Spinal cord (tissue), 9 donors: ENCODE measurements at regions not wholly inside any gene's neighbourhood (a gene's known extent, or its start where the extent isn't known, plus 50 kb on each side); places are given as distances from the start of the nearest gene placed in this dataset.
A peak's percentile ranks its signal among the peaks of the same experiment; 100 is the strongest.

Source experiments
- DNase-seq, 6 donors: peaks; one replicate each; pipeline versions ENCODE4 v3.0.0 to v3.0.0-alpha.2; 2013 to 2015; ENCODE audit warnings: low spot score in 6 of 6, low read depth in 4 of 6
- H3K27ac ChIP-seq: one replicate; pipeline ENCODE4 v1.5.1; 2013; ENCODE audit warnings: low read depth, low read length, control low read depth
- H3K27me3 ChIP-seq: one replicate; pipeline ENCODE4 v1.6.1; 2013; ENCODE audit warnings: low read length; ENCODE audit not compliant: control insufficient read depth, insufficient read depth
- H3K36me3 ChIP-seq: one replicate; pipeline ENCODE4 v1.6.1; 2013; ENCODE audit warnings: low read length; ENCODE audit not compliant: control insufficient read depth, insufficient read depth
- H3K4me1 ChIP-seq: one replicate; pipeline ENCODE4 v1.6.1; 2013; ENCODE audit warnings: low read length; ENCODE audit not compliant: control insufficient read depth, insufficient read depth
- H3K4me3 ChIP-seq: one replicate; pipeline ENCODE4 v1.5.1; 2013; ENCODE audit warnings: low read depth, low read length, control low read depth
- H3K9me3 ChIP-seq: one replicate; pipeline ENCODE4 v1.6.1; 2013; ENCODE audit warnings: low read length; ENCODE audit not compliant: control insufficient read depth, insufficient read depth
- WGBS: methylation state at CpG from one replicate; pipeline ENCODE4 v1.1.5; 2013; ENCODE audit warnings: missing lambda C conversion rate; ENCODE audit not compliant: insufficient coverage; 5-methylcytosine and 5-hydroxymethylcytosine counted together
- donor health status: healthy.

GRCh38 chr5:39794513-39795210 is 369.9 kb upstream of the DAB2 start:
- Histone ChIP-seq H3K27ac (no peak overlapping the region), H3K36me3 (no peaks in the 10 kb centered on the region), H3K27me3 (no peaks in the 10 kb centered on the region), H3K9me3 (no peaks in the 10 kb centered on the region), H3K4me3 (no peak overlapping the region), H3K4me1 (no peaks in the 10 kb centered on the region)
- no CpG with 5 or more reads among the region's 5 CpGs for WGBS
- peak in 3 of 6 donors; percentile 14 to 79 (median 49) for DNase-seq

DNA sequence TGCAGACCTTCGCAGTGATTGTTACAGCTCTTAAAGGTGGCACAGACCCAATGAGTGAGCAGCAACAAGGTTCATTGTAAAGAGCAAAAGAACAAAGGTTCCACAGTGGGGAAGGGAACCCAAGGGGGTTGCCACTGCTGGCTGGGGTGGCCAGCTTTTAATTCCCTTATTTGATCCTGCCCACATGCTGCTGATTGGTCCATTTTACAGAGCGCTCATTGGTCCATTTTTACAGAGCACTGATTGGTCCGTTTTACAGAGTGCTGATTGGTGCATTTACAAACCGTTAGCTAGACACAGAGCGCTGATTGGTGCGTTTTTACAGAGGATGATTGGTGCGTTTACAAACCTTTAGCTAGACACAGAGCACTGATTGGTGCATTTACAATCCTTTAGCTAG is 360.6 kb upstream of the DAB2 start:
- H3K4me1 ChIP-seq, result no peaks in the 10 kb centered on the region
- H3K27ac ChIP-seq, result no peak overlapping the region
- H3K27me3 ChIP-seq, result no peaks in the 10 kb centered on the region
- no peaks in the 10 kb centered on the region for H3K9me3 ChIP-seq
- DNase-seq, result no peak
- no peak overlapping the region for H3K4me3 ChIP-seq
- no peaks in the 10 kb centered on the region for H3K36me3 ChIP-seq
- WGBS, result 93% methylated on average over 6 of the region's 7 CpGs

DNA sequence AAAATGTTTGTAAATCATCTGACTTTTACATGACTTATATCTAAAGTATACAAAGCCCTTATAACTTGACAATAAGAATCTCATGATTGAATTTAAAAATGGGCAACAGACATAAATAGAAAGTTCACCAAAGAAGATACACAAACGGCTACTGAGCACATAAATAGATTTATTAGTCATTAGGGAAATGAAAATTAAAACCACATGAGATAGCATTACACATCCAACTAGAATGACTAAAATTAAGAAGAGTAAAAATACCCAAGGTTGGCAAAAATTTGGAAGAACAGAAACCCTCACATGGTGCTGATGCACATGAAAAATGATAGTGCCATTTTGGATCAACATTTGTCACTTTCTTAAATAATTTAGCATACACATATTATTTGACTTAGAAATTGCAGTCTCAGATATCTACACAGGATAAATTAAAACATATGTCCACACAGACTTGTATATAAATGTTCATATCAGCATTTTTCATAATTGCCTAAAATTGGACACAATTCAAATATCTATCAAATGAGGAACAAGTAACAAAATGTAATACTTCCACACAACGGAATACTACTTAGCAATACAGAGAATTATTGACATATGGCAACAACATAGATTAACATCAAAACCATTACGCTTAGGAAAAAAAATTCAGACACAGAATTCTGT is 359.1 kb upstream of the DAB2 start:
- no peaks in the 10 kb centered on the region for H3K9me3 ChIP-seq
- H3K36me3 ChIP-seq, result no peaks in the 10 kb centered on the region
- no peak overlapping the region for H3K4me3 ChIP-seq
- H3K27ac ChIP-seq, result no peak overlapping the region
- no peaks in the 10 kb centered on the region for H3K4me1 ChIP-seq
- no peaks in the 10 kb centered on the region for H3K27me3 ChIP-seq
- DNase-seq, result no peak
- no CpG with 5 or more reads among the region's 3 CpGs for WGBS

DNA sequence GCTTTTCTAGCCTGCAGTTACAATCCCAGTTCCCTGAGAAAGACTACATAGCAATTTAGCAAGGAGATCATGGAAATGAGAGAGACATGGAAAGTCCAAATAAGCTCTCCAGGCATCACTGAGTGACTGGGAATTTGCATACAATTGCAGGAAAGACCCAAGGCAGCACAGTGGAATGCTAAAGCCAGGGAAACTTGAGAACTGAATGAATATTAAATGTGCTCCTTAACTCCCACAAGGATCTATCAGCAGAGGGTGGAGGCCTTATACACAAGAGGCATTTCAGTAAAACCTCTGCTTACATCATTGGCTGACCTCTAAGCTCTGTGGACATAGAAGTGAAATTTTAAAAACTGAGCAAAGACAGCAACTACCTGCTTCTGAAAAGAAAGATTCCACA is 355.6 kb upstream of the DAB2 start:
- Histone ChIP-seq H3K27me3 (no peaks in the 10 kb centered on the region), H3K4me3 (no peak overlapping the region), H3K36me3 (no peaks in the 10 kb centered on the region), H3K4me1 (no peaks in the 10 kb centered on the region), H3K27ac (no peak overlapping the region), H3K9me3 (no peaks in the 10 kb centered on the region)
- no peak for DNase-seq

DNA sequence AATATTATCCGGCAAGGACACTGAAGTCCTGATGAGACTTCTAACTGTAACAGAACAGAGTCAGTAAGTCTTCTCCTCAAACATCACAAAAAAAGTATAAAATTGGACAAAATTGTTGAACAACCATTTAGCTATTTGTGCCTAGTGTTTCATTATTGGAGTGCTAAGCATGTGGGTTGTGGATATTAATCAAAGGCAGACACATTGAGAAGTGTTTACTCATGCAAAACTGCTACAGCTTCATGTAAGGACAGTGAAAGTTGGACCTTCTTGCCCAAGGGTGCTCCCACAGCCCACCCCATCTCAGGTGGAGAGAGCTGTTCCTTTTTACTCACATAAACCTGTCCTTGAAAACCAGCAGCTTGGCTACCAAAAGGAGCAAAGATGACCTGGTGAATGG is 355.1 kb upstream of the DAB2 start:
- H3K4me3 ChIP-seq, result no peak overlapping the region
- no peaks in the 10 kb centered on the region for H3K4me1 ChIP-seq
- H3K27ac ChIP-seq, result no peak overlapping the region
- no CpG with 5 or more reads among the region's 1 CpG for WGBS
- DNase-seq, result no peak
- no peaks in the 10 kb centered on the region for H3K9me3 ChIP-seq
- no peaks in the 10 kb centered on the region for H3K27me3 ChIP-seq
- no peaks in the 10 kb centered on the region for H3K36me3 ChIP-seq

- H3K4me3 ChIP-seq, result no peak overlapping the region
- H3K9me3 ChIP-seq, result no peaks in the 10 kb centered on the region
- no peaks in the 10 kb centered on the region for H3K27me3 ChIP-seq
- no peak overlapping the region for H3K27ac ChIP-seq
- 100% methylated on average over 1 of the region's 5 CpGs for WGBS
- H3K36me3 ChIP-seq, result no peaks in the 10 kb centered on the region
- no peaks in the 10 kb centered on the region for H3K4me1 ChIP-seq
- peak in 1 of 6 donors; percentile 27 for DNase-seq
These were observed 351.1 kb upstream of the DAB2 start for GRCh38 chr5:39775797-39776365.

DNA sequence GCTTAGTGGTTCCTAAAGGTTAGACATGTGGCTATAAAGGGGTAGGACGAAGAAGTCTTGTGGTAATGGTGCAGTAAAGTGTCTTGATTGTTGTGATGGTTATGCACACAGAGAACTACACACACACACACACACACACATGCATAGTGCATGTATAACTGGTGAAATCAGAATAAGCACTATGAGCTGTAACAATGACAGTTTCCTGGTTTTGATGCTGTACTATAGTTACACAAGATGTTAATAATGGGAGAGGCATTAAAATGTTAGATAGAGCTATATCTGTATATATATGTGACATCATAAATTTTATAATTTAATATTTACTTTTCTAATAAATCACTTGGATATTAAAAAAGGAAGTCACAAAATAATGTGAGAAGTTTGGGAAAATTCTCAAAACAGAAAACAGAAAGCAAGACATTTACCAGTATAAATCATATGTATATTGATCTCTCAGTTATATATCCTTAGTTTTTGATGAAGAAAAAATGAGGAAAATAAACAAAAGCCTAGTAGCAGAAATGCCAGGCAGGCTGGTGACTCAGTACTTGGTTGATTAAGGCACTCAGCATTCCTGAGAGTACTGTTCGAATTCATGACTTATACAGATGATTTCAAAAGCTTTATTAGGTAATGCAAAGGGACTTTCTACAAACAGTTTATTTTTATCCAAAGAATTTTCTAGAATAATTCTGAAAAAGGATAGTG is 350.5 kb upstream of the DAB2 start:
- Histone ChIP-seq H3K27ac (no peak overlapping the region), H3K27me3 (no peaks in the 10 kb centered on the region), H3K4me3 (no peak overlapping the region), H3K36me3 (no peaks in the 10 kb centered on the region), H3K4me1 (no peaks in the 10 kb centered on the region), H3K9me3 (no peaks in the 10 kb centered on the region)
- DNase-seq, result no peak
- WGBS, result no CpG with 5 or more reads among the region's 2 CpGs

- H3K9me3 ChIP-seq, result no peaks in the 10 kb centered on the region
- no peaks in the 10 kb centered on the region for H3K36me3 ChIP-seq
- H3K27me3 ChIP-seq, result no peaks in the 10 kb centered on the region
- DNase-seq, result no peak
- H3K27ac ChIP-seq, result no peak overlapping the region
- no peak overlapping the region for H3K4me3 ChIP-seq
- no peaks in the 10 kb centered on the region for H3K4me1 ChIP-seq
These were observed 349.8 kb upstream of the DAB2 start for GRCh38 chr5:39774605-39775004.

DNA sequence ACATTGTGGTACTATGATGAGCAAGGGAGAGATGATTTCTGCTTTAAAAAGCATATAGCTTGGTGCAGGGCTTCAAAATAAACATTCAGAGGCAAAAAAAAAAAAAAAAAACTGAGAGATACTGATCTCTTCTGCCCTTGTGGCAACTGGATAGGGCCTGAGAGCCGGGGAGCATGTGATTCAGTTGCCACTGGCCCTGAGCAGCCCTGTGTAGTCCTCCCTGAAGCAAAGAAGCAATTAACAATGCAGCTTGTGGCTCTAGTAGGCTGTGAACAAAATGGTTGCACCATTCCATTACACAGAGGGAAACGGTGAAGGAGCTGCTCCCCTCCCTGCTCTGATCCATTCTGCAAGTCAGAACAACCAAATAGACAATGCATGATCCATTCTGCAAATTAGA is 347.5 kb upstream of the DAB2 start:
- Histone ChIP-seq H3K27ac (no peak overlapping the region), H3K9me3 (no peaks in the 10 kb centered on the region), H3K27me3 (no peaks in the 10 kb centered on the region), H3K36me3 (no peaks in the 10 kb centered on the region), H3K4me3 (no peak overlapping the region), H3K4me1 (no peaks in the 10 kb centered on the region)
- peak in 1 of 6 donors; percentile 19 for DNase-seq
- WGBS, result 64% methylated on average over 1 of the region's 2 CpGs
